GM23248 (cell line): ENCODE measurements at regions not wholly inside any gene's neighbourhood (a gene's known extent, or its start where the extent isn't known, plus 50 kb on each side); places are given as distances from the start of the nearest gene placed in this dataset.

Source experiments
- EZH2 ChIP-seq: fragments of 200-600 bp; sonication (generic); IDR thresholded peaks from 2 replicates; pipeline ENCODE4 v1.6.1; 2018; ENCODE audit warnings: antibody characterized with exemption, mild to moderate bottlenecking; ENCODE audit not compliant: insufficient read depth, poor library complexity, severe bottlenecking
- EZH2phosphoT487 ChIP-seq: fragments of 200-600 bp; sonication (generic); IDR thresholded peaks from 2 replicates; pipeline ENCODE4 v1.6.1; 2018; ENCODE audit warnings: antibody characterized with exemption, moderate library complexity, mild to moderate bottlenecking, low read depth; ENCODE audit not compliant: insufficient read depth

DNA sequence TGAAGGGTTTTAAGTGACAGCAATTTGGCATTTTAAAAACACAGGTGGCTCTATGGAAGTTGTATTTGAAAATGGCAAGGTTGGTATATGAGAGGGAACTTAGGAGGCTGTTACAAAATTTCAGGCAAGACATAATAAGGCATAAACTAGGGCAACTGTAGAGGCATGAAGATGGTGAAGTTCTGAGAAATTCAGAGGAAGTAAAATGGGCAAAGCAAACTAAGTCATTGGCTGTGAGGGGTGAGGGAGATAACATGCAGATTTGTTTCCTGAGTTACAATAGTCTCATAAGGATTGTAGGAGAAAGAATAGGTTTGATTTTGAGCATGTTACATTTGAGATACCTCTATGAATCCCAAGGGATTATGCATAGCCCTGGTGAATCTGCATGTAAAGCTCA is 302.9 kb upstream of the ARHGEF26 start:
- TF ChIP-seq EZH2phosphoT487 = no peak
- TF ChIP-seq EZH2 = no peak
